Transverse colon (tissue), 3 donors: ENCODE measurements at regions not wholly inside any gene's neighbourhood (a gene's known extent, or its start where the extent isn't known, plus 50 kb on each side); places are given as distances from the start of the nearest gene placed in this dataset.

Source experiments
- POLR2A ChIP-seq: fragments of 450-650 bp; IDR thresholded peaks from one replicate; pipeline ENCODE4 v1.6.1; 2016; ENCODE audit warnings: antibody characterized with exemption, mild to moderate bottlenecking, moderate library complexity
- TF ChIP-seq, protein P1 (sequence below), 5 experiments: fragments of 200-600 bp in 3 of 5; fragments of 450-650 bp in 2 of 5; sonication (generic) in 3 of 5; IDR thresholded peaks; 1 replicate in 2 of 5; 2 replicates in 3 of 5; pipeline ENCODE4 v1.5.1; 2016 to 2017; ENCODE audit warnings: antibody characterized with exemption in 5 of 5, inconsistent platforms in 3 of 5, mild to moderate bottlenecking in 2 of 5, moderate library complexity in 1 of 5

DNA sequence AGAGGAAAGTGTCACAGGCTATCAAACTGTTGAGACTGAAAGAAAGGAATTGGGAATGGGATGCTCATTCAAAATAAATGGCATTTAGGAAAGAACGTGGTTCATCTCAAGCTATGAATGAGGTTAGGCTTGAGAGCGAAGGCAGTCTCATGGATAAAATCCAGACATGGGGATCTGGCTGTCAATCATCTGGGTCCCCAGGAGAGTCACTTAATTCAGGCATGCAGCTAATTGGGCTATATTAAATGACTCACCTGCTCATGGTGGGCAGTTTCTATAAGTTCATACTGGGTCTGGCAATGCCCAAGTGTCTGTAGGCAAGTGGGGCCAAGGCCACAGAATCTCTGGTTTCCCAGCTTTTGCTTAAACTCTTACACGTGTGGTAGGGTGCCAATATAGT is 286.5 kb upstream of the SEMA6A start:
- TF ChIP-seq, protein P1, sequence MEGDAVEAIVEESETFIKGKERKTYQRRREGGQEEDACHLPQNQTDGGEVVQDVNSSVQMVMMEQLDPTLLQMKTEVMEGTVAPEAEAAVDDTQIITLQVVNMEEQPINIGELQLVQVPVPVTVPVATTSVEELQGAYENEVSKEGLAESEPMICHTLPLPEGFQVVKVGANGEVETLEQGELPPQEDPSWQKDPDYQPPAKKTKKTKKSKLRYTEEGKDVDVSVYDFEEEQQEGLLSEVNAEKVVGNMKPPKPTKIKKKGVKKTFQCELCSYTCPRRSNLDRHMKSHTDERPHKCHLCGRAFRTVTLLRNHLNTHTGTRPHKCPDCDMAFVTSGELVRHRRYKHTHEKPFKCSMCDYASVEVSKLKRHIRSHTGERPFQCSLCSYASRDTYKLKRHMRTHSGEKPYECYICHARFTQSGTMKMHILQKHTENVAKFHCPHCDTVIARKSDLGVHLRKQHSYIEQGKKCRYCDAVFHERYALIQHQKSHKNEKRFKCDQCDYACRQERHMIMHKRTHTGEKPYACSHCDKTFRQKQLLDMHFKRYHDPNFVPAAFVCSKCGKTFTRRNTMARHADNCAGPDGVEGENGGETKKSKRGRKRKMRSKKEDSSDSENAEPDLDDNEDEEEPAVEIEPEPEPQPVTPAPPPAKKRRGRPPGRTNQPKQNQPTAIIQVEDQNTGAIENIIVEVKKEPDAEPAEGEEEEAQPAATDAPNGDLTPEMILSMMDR (IDR thresholded peaks at IDR 0.05): no peak
- TF ChIP-seq POLR2A: no peak
